Uterus (tissue), 3 donors: ENCODE measurements at regions not wholly inside any gene's neighbourhood (a gene's known extent, or its start where the extent isn't known, plus 50 kb on each side); places are given as distances from the start of the nearest gene placed in this dataset.
"Not testable (repeated sequence)": the region's sequence is repeated elsewhere in the genome, so short reads cannot be mapped to it uniquely, and the experiment has no call there.

Experiments used
- DNase-seq, 2 donors: peaks; one replicate each; pipeline ENCODE4 v3.0.0-alpha.2; 2019 to 2020
- H3K27ac ChIP-seq, 2 donors: fragments of 200-600 bp; sonication (generic); 1 replicate in 1 of 2; 2 replicates in 1 of 2; pipeline ENCODE4 v1.5.1; 2016 to 2018
- H3K27me3 ChIP-seq, 2 donors: fragments of 200-600 bp; sonication (generic); one replicate each; pipeline ENCODE4 v1.5.1; 2018 to 2019; ENCODE audit warnings: control low read depth in 1 of 2
- H3K36me3 ChIP-seq, 2 donors: fragments of 200-600 bp; sonication (generic); one replicate each; pipeline ENCODE4 v1.5.1; 2019; ENCODE audit warnings: control low read depth in 1 of 2
- H3K4me1 ChIP-seq, 2 donors: fragments of 200-600 bp; sonication (generic); one replicate each; pipeline ENCODE4 v1.5.1; 2018 to 2019; ENCODE audit warnings: control low read depth in 1 of 2
- H3K4me3 ChIP-seq, 2 donors: fragments of 200-600 bp; sonication (generic); 1 replicate in 1 of 2; 2 replicates in 1 of 2; pipeline ENCODE4 v1.5.1; 2018 to 2019; ENCODE audit warnings: mild to moderate bottlenecking in 1 of 2
- H3K9me3 ChIP-seq, 2 donors: fragments of 200-600 bp; sonication (generic); one replicate each; pipeline ENCODE4 v1.5.1; 2019; ENCODE audit warnings: control low read depth in 1 of 2
- POLR2A ChIP-seq, 2 donors: fragments of 450-650 bp; IDR thresholded peaks; one replicate each; pipeline ENCODE4 v1.6.1; 2016; ENCODE audit warnings: antibody characterized with exemption in 2 of 2, mild to moderate bottlenecking in 1 of 2, moderate library complexity in 1 of 2
- intact Hi-C: fragments of 100-400 bp; cut with DNase I; formaldehyde crosslinking; loops from one replicate; pipeline ENCODE4 v1.15.1; 2023; ENCODE audit warnings: low total_unique reads
- TF ChIP-seq, protein P1 (sequence below), 4 experiments: fragments of 200-600 bp in 2 of 4; fragments of 450-650 bp in 2 of 4; sonication (generic) in 2 of 4; IDR thresholded peaks; one replicate each; pipeline ENCODE4 v1.5.1; 2016 to 2019; ENCODE audit warnings: antibody characterized with exemption in 4 of 4, mild to moderate bottlenecking in 2 of 4, moderate library complexity in 1 of 4
- donor health status: DM: yes; HTN: yes; CAD: no.

DNA sequence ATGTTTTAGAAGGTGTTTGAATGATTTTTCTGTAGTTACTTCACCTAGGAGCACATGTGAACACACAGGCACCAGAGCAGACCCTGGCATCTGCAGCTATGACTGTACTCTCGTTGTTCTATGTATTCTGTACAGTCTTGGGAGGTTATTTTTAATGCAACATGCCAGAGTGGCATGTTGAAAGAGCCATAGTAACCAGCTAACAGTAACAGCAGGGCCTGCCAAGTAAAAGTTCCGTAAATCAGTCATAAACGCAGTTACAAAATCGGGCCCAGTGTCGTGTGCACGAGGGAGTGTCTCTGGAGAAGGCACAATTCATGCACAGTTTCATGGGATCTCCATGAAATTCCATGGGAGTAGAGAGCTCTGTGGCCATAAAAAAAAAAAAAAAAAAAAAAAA, 108.3 kb upstream of the CDK6 start:
- no peaks in the 10 kb centered on the region for H3K27me3 ChIP-seq
- H3K9me3 ChIP-seq, result no peaks in the 10 kb centered on the region
- H3K27ac ChIP-seq, result no peak overlapping the region
- TF ChIP-seq, protein P1, sequence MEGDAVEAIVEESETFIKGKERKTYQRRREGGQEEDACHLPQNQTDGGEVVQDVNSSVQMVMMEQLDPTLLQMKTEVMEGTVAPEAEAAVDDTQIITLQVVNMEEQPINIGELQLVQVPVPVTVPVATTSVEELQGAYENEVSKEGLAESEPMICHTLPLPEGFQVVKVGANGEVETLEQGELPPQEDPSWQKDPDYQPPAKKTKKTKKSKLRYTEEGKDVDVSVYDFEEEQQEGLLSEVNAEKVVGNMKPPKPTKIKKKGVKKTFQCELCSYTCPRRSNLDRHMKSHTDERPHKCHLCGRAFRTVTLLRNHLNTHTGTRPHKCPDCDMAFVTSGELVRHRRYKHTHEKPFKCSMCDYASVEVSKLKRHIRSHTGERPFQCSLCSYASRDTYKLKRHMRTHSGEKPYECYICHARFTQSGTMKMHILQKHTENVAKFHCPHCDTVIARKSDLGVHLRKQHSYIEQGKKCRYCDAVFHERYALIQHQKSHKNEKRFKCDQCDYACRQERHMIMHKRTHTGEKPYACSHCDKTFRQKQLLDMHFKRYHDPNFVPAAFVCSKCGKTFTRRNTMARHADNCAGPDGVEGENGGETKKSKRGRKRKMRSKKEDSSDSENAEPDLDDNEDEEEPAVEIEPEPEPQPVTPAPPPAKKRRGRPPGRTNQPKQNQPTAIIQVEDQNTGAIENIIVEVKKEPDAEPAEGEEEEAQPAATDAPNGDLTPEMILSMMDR (IDR thresholded peaks at IDR 0.05), result no peak
- no peak for TF ChIP-seq POLR2A (IDR thresholded peaks at IDR 0.05)
- H3K4me1 ChIP-seq, result no peaks in the 10 kb centered on the region
- H3K4me3 ChIP-seq, result no peak overlapping the region
- no peak for DNase-seq
- intact Hi-C loops, result no loop called here
- H3K36me3 ChIP-seq, result no peaks in the 10 kb centered on the region

DNA sequence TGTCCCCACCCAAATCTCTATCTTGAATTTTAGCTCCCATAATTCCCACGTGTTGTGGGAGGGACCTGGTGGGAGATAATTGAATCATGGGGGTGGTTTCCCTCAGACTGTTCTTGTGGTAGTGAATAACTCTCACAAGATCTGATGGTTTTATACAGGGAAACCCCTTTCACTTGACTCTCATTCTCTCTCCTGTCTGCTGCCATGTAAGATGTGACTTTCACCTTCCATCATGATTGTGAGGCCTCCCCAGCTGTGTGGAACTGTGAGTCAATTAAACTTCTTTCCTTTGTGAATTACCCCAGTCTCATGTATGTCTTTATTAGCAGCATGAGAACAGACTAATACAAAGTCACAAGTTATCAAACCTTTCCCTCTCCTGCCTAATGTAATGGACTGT, 106.3 kb upstream of the CDK6 start:
- H3K9me3 ChIP-seq, H3K4me1 ChIP-seq, H3K27ac ChIP-seq, H3K4me3 ChIP-seq, H3K27me3 ChIP-seq, H3K36me3 ChIP-seq, DNase-seq, intact Hi-C loops: not testable (repeated sequence)

DNA sequence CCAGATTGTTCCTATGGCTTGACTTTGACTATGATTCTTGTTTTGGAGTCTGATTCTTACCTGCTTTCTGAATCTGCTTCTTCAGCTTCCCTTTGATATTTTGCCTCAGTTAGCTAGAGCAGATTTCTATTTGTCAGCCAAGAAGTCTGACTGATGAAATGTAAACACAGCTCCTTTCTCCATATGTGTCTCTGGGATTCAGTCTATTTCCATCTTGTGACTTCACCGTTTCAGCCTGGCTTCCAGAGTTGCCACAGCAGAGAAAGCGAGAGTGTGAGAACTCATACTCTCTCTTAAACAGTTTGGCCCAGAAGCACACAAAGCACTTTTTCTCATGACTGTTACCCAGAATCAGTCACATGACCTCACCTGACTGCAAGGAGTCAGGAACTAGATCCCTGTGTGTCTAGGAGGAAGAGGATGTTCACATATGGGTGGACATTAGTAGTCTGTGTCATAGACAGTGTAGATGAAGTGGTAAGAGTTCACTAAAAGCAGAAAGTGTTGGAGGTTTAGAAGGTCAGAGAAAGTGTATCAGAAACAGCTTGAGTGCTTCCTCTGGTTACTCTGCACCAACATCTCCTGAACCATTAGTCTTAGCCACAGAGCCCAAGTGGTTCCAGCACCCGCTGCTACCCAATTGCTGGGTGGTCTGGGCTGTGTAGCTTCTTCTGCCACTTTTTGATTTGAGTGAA, 103.4 kb upstream of the CDK6 start:
- Histone ChIP-seq H3K27ac (no peak overlapping the region), H3K36me3 (no peaks in the 10 kb centered on the region), H3K27me3 (no peaks in the 10 kb centered on the region), H3K4me1 (no peaks in the 10 kb centered on the region), H3K9me3 (no peaks in the 10 kb centered on the region), H3K4me3 (no peak overlapping the region)
- TF ChIP-seq POLR2A (IDR thresholded peaks at IDR 0.05), result no peak
- TF ChIP-seq, protein P1 (IDR thresholded peaks at IDR 0.05), result no peak
- intact Hi-C loops, result no loop called here
- no peak for DNase-seq

DNA sequence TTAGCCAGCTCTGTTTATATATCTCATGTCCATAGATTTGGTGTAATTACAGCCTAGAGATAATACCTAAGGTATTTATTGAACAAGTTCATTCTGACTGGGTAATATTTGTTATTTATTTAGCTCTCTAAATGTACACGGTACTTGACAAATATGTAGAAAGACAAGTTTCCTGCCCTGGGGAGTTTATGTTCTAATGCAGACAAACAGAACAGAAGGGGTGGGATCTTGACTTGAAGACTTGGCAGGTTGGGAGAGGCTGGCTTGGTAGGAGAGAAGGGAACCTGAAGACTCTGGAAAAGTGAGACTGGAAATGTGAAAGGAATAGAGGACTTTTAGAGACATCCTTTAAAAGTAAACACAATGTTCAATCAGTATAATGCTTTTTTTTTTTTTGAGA, 97.7 kb upstream of the CDK6 start:
- TF ChIP-seq, protein P1 (IDR thresholded peaks at IDR 0.05), result no peak
- TF ChIP-seq POLR2A (IDR thresholded peaks at IDR 0.05), result no peak
- H3K4me1 ChIP-seq, result no peaks in the 10 kb centered on the region
- H3K27ac ChIP-seq, result no peak overlapping the region
- no peak for DNase-seq
- intact Hi-C loops, result no loop called here
- H3K4me3 ChIP-seq, result no peak overlapping the region
- no peaks in the 10 kb centered on the region for H3K27me3 ChIP-seq
- H3K36me3 ChIP-seq, result no peaks in the 10 kb centered on the region
- H3K9me3 ChIP-seq, result no peaks in the 10 kb centered on the region

DNA sequence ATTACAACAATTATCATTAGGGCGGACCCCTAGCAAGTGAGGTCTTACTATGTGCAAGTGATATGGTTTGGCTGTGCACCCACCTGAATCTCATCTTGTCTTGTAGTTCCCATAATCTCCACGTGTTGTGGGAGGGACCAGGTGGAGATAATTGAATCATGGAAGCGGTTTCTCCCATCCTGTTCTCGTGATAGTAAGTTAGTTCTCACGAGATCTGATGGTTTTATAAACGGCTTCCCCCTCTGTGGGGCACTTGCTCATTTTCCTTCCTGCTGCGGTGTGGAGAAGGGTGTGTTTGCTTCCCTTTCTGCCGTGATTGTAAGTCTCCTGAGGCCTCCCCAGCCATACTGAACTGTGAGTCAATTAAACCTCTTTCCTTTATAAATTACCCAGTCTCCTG, 96.1 kb upstream of the CDK6 start:
- no peaks in the 10 kb centered on the region for H3K9me3 ChIP-seq
- no peaks in the 10 kb centered on the region for H3K27me3 ChIP-seq
- H3K27ac ChIP-seq, result no peak overlapping the region
- no peak overlapping the region for H3K4me3 ChIP-seq
- no peaks in the 10 kb centered on the region for H3K4me1 ChIP-seq
- TF ChIP-seq POLR2A (IDR thresholded peaks at IDR 0.05), result no peak
- TF ChIP-seq, protein P1 (IDR thresholded peaks at IDR 0.05), result no peak
- no peaks in the 10 kb centered on the region for H3K36me3 ChIP-seq
- intact Hi-C loops, result no loop called here
- DNase-seq, result no peak

DNA sequence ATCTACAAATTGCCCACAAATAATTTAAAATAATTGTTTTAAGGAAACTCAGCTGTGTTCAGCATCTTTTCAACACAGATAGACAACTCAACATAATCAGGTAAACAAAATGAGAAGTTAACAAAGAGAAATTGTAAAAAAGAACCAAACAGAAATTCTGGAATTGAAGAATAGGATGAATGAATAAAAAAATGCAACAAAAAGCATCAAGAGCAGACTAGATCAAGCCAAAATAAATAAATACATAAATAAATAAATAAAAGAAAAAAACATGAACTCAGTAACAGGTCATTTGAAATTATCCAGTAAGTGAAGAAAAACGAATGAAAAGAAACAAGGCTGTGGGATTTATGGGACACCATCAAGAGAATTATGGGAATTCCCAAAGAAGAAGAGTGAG, 94.0 kb upstream of the CDK6 start:
- no peaks in the 10 kb centered on the region for H3K27me3 ChIP-seq
- no peaks in the 10 kb centered on the region for H3K4me1 ChIP-seq
- no peak for TF ChIP-seq POLR2A (IDR thresholded peaks at IDR 0.05)
- TF ChIP-seq, protein P1 (IDR thresholded peaks at IDR 0.05), result no peak
- H3K4me3 ChIP-seq, result no peak overlapping the region
- H3K36me3 ChIP-seq, result no peaks in the 10 kb centered on the region
- H3K9me3 ChIP-seq, result no peaks in the 10 kb centered on the region
- no peak for DNase-seq
- intact Hi-C loops, result no loop called here
- no peak overlapping the region for H3K27ac ChIP-seq
